ENCODE measurements at regions not wholly inside any gene's neighbourhood (a gene's known extent, or its start where the extent isn't known, plus 50 kb on each side); places are given as distances from the start of the nearest gene placed in this dataset.
A peak's percentile ranks its signal among the peaks of the same experiment; 100 is the strongest.

GRCh38 chr12:90519285-90519684, 435.7 kb downstream of the CCER1 start:
- TF ChIP-seq CTCF (IDR thresholded peaks at IDR 0.05; ENCODE audit: insufficient read depth, low read depth, low read length, missing control alignments) = no peak
- no peak overlapping the region for H3K4me3 ChIP-seq (ENCODE audit: low read length)
- no peak for DNase-seq (ENCODE audit: low read depth)

GRCh38 chr12:90515199-90516175, 439.5 kb downstream of the CCER1 start:
- H3K4me3 ChIP-seq (ENCODE audit: low read length) = no peak overlapping the region
- no peak for TF ChIP-seq CTCF (IDR thresholded peaks at IDR 0.05; ENCODE audit: insufficient read depth, low read depth, low read length, missing control alignments)
- no peak for DNase-seq (ENCODE audit: low read depth)

GRCh38 chr12:90514325-90514724, 440.7 kb downstream of the CCER1 start:
- no peak for TF ChIP-seq CTCF (IDR thresholded peaks at IDR 0.05; ENCODE audit: insufficient read depth, low read depth, low read length, missing control alignments)
- no peak for DNase-seq (ENCODE audit: low read depth)

GRCh38 chr12:90512518-90512917, 442.5 kb downstream of the CCER1 start:
- TF ChIP-seq CTCF (IDR thresholded peaks at IDR 0.05; ENCODE audit: insufficient read depth, low read depth, low read length, missing control alignments) = no peak
- DNase-seq (ENCODE audit: low read depth) = no peak
- no peak overlapping the region for H3K4me3 ChIP-seq (ENCODE audit: low read length)

More at GRCh38 chr12:90514325-90514724, 440.7 kb downstream of the CCER1 start:
- H3K4me3 ChIP-seq (ENCODE audit: low read length) = no peak overlapping the region

GRCh38 chr12:90510948-90511347, 444.0 kb downstream of the CCER1 start:
- no peak for TF ChIP-seq CTCF (IDR thresholded peaks at IDR 0.05; ENCODE audit: insufficient read depth, low read depth, low read length, missing control alignments)
- no peak overlapping the region for H3K4me3 ChIP-seq (ENCODE audit: low read length)
- DNase-seq (ENCODE audit: low read depth) = peak; percentile 61

- H3K4me3 ChIP-seq (ENCODE audit: low read length) = no peak overlapping the region
- TF ChIP-seq CTCF (IDR thresholded peaks at IDR 0.05; ENCODE audit: insufficient read depth, low read depth, low read length, missing control alignments) = no peak
- DNase-seq (ENCODE audit: low read depth) = no peak
Measured at GRCh38 chr12:90504806-90505205, 450.2 kb downstream of the CCER1 start.
